NCI-H1694 treated with DMSO at 0.1 percent for 48 hours (cell line): ENCODE measurements at regions not wholly inside any gene's neighbourhood (a gene's known extent, or its start where the extent isn't known, plus 50 kb on each side); places are given as distances from the start of the nearest gene placed in this dataset.
"Not testable (repeated sequence)": the region's sequence is repeated elsewhere in the genome, so short reads cannot be mapped to it uniquely, and the experiment has no call there.

Experiments used
- DNase-seq: peaks from one replicate; lab custom pipeline; 2025; lab: John Stamatoyannopoulos, UW

DNA sequence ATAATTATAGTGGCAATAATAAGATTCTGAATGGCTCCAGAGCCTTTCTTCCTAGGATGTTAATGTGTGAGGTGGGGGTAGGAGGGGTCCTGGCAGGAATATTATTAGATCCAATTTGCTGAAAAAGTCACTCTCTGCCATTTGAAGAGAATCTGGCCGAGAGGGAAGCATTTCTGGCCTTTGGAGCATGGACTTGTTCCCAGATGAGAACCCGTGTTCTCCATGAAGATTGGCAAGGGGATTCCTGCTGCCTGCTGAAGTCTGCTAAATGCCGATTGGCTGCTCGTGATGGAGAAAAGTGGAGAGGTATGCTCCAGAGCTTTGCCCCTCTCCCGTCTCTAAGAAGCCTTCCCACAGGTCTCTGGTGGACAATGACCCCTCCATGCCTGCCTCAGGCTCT is 135.6 kb downstream of the TRIM43 start:
- DNase-seq, result not testable (repeated sequence)

DNA sequence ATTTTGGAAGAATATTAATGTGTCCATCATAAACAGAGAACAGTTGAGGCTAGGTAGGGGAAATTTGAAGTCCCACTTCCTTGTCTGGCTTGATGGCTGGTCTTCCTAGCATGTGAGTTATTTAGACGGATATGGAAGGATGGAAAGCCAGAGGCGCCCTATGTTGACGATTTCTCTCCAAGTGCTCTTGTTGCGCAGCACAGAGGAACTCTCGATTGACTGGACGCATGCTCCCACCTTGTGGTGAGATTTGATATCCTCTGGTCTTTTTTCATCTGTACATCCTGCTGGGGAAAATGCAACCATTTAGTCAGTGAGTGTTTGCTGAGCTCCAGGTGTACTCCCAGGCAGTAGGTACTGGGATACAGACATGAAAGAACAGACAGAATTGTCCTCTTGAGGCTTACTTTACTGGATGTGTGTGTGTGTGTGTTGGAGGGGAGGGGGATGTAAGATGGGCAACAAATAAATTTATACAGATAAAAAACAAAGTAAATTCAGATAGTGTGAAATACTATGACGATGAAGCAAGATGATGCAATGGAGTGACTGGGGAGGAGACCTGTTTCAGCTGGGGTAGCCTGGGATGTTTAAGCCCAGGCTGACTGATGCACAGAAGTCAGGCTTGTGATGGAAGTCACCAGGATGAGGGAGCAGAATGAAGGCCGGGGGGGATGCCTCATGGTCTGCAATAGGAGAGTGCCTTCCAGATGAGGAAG is 137.2 kb downstream of the TRIM43 start:
- peak; percentile 88 for DNase-seq

DNA sequence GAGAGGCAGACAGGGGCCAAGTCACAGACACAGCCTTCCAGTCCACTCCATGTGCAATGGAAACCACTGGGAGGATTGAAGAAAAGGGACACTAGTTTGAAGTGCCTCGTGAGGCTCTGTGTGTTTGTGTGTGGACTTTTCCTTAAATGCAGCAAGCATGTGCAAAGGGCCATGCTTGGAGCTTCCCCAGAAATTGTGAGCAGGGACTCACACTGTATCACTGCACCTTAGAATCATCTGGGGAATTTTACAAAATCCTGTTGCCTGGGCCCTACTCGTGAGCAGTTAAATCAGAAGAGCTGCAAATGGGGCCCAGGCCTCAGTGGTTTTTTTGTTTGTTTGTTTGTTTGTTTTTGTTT is 137.8 kb downstream of the TRIM43 start:
- DNase-seq, result no peak

DNA sequence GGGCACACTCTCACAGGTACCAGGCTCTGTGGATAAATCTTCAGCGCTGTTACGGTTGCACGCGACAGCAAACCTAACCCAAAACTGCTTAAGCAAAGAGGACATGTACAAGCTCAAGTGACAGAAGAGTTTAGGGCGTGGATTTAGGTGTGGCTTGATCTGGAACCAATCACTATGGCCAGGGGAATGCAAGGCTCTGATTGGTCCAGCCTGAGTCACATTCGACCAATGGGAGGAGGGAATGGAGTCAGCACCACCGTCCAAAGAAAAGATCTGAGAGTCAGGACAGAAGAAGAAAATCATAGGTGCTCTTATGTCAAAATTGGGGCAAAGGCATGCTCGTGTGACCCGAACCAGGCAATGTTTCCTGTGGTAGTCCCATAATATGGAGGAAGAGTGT is 139.0 kb downstream of the TRIM43 start:
- DNase-seq, result no peak

DNA sequence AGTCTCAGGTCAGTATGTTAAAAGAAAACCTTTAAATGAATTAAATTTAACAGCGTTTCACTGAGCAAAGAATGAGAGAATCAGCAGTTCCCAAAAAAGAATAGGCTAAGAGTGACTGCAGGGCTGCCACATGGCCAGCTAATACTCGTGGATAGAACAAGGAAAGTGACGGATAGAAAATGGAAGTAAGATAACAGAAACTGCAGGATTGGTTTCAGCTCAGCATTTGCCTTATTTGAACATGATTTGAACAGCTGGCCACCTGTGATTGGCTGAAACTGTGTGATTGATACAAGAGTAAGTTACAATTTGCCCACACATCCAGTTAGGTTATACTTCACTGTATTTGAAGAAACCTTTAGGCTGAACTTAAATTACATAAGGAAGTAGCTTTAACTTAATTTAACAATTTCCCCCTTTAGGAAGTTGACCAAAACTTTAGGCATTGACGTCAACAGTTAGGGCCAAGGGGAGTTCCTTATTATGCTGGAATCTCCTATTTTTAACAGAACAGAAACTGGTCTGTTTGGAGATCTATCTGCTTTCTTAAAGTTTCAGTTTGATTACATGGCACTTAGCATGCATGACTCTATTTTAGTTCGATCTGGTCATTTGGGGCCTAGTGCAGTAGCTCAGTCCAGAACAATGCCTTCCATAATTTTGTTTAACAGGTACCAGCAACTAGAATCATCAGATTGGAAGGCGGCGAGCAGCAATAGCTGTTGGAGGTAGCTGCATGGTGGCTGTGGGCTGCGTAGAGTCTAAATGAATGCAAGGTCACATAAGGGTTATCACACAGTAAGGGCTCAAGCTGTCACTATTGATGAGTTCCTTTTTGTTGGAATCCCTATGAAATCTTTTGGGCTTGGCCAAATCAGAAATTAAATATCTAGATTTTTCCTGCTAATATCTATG is 143.4 kb downstream of the TRIM43 start:
- no peak for DNase-seq

DNA sequence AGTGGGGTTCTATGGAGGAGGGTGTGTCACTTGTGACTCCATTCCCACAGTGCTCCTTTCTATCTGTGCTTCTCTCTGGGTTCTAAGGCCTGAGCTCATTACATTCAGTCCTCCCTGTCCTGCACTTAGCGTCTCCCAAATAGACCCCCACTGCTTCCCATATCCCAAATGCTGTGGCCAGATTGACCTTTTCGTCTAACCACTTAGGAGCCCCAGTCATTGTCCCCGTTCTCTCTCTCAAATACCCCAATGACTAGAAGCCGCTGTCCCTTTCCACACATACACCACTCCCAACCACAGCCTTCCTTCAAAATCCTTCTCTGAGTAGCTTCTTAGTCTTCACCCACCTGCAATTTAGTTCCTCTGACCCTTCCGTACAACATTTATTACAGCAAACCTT is 146.5 kb downstream of the TRIM43 start:
- no peak for DNase-seq

DNA sequence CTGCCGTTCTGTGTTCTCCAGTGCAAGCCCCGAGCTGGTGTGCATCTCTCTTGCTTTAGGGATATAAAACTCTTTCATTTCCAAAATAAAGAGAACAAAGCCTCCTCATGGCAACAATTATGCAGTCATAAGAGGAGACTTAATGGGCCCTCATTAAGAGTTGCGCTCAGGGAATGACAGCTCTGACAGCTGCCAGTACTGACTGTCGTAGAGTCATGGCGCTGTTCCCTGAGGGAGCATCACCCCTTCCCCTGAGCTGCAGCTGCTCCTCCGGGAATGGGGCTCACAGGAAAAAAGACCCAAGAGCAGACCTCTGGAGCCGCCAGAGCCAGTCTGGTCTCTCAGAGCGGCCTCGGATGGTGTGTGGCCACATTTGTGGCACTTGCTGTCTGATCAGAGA is 160.3 kb downstream of the TRIM43 start:
- DNase-seq, result not testable (repeated sequence)

DNA sequence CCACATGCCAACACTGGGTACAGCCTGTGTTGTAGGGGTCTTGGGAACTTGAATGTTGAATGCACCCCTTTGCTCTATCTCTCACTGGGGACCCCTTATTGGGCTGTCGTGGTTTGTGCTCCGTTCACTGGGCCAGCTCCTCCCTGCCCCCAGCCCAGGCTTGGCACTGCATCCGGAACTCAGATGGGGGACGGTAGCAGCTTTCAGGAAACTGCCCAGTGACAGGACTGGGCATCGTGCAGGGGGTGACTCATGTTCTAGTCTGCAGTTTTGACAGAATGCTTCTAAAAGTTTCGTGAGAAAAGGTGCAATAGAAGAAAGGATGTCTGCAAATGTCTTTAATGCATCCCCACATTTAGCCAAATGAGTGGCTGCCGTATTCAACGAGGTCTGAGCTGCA is 162.0 kb downstream of the TRIM43 start:
- not testable (repeated sequence) for DNase-seq

DNA sequence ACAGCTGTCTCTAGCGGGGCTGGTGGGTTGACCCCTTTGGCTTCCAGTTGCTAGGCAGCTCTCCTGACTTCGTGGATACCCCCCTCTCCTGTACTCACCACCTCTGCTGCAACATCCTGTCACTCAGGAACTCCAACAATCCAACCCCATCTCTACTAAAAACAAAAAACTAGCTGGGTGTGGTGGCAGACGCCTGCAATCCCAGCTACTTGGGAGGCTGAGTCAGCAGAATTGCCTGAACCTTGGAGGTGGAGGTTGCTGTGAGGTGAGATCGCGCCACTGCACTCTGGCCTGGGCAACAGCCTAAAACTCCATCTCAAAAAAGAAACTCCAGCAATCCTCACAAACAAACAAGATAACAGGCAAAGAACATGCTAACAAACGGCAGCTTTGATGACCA is 162.4 kb downstream of the TRIM43 start:
- DNase-seq, result not testable (repeated sequence)

DNA sequence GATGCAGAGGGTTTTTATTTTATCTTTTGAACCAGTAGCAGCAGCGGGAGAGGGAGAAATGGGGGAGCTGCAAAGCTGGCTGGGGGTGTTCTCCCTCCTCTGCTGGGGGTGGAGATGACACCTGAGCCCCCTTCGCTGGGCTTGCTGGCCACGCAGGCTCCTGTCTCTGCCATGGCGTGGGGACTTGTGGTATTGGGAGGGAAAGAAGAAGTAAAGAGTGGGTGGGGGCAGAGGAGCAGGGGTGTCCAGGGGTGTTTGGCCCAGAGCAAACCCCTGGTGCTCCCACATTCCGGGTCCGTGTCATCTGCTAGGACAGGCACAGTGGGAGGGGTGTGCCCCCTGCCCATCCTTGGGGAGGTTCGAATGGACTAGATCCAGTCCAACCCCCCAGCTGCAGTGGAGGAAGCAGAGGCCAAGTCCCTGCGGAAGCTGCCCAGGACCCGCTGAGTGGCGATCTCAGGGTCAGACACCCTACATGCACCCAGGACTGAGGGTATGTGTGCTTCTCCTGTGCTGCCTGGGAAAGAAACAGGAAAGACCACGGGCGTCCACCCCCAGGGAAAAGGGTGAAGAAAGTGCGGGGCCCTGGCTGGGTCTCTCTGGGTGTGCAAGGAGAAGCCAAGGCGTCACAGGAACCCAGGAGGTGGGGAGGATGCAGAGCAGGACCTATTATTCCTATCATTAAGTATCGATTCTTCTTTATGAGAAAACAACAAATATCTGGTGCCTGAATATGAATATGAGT is 163.2 kb downstream of the TRIM43 start:
- DNase-seq, result not testable (repeated sequence)

DNA sequence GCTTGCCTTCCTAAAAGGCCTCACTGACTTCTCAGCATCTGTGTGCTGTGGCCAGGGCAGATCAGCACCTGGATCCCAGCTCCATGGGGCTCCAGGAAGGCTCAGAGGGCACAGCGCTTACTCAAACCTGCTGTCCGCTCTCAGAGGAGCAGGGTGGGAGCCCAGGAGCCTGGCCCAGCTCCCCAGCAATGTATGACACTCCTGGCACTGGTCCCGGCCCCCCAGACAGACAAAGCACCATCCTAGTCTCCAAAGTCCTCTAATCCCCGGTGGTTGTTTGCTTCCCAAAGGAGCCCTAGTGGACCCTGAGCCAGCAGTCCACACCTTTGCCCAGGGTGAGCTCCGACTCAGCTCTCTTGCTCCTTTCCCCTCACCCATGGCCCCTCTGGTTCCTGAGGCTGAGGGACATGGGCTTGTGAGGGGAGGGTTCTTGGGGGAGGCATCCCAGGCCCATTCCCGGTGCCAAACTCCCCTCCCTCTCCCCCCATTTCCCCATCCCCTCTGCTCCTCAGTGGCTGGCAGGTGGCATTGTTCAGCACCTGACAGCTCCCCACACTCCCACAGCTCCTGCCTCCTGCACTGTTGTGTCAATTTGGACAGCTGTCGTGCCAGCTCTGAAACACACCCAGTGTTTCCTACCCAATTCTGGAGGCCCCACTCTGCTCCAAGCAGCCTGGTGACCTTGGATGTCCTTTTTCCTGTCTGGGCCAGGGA is 164.3 kb downstream of the TRIM43 start:
- peak; percentile 12 for DNase-seq

DNA sequence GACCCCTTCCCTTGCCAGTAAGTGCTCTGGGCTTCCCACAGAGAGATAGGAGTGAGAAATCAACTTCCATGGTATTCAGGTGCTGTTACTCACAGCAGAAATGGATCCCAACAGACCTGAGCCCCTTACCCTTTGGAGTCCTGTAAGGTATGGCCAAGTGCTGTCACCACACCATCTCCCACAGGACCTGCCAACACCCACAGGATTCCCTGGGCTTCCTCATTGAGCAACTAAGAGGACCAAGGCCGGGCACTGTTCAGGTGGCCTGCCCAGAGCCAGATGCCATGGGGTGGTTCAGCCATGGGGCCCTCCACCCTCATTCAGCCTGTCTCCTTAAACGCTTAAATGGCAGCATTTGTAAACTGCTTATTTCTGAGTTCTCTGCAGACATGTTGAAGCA is 166.2 kb downstream of the TRIM43 start:
- DNase-seq, result no peak

DNA sequence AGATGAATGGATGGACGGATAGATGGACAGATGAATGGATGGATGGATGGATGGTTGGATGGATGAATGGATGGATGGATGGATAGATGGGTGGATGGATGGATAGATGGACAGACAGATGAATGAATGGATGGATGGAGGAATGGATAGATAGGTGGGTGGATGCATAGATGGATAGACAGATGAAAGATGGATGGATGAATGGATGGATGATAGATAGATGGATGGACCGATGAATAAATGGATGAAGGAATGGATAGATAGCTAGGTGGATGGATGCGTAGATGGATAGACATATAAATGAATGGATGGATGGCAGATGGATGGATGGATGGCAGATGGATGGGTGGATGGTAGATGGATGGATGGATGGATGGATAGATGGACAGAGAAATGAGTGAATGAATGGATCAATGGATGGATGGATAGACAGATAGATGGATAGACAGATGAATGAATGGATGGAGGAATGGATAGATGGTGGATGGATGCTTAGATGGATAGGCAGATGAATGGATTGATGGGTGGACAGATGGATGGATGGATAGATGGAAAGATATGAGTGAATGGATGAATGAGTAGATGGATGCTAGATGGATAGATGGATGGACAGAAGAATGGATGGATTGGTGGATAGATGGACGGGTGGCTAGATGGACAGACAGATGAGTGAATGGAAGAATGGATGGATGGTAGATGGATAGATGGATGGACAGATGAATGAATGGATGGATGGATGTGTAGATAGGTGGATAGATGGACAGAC is 167.9 kb downstream of the TRIM43 start:
- DNase-seq, result no peak

DNA sequence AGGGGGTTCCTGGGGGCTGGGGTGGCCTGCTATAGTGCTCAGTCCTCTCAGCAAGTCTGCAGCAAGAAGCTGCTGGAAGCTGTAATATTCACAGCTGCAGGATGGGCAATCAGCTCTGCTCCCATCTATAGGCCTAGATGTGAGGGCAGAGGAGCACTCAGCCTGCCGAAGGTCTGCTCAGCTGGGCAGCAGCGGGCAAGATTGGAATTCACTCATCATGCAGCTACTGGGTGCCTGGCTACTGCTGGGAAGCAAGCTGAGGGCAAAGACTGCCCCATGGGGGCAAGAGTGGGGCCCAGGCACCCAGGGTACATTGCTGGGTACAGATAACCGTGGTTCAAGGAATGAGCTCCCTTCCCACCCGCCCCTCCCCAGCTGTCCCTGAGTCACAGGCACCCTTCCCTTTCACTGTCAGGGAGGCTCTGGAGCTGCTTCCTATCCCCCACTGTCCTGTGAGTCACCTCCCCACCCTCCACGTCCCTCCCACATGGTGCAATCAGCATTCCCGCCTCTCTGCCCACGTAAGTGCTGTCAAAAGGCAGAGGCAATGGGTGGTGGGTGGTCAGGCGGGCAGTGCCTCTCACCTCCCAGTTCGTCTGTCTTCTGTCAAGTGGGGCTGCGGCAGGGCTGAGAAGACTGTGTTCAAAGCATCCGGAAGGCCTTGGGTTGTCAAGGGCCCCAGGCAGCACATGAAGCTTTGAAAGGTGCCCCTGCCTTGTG is 169.2 kb downstream of the TRIM43 start:
- no peak for DNase-seq

DNA sequence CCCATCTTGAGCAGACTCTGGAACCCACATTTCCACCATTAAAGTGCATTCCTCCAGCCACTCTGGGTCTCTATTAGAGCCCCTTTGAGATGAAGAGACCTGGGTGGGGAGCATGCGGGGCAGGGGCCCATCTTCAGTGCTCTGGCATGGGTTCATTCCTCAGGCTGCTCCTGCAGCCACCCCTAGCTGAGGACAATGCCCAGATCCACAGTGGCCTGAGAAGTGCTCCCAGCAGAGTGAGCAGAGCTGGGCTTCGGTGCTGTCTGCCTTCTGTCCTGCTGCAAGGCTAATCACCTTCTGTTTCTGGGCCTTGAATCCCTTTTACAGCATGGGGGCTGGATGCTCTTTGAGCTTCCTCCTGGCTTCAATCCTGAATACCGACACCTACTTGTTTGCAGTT is 169.8 kb downstream of the TRIM43 start:
- no peak for DNase-seq

DNA sequence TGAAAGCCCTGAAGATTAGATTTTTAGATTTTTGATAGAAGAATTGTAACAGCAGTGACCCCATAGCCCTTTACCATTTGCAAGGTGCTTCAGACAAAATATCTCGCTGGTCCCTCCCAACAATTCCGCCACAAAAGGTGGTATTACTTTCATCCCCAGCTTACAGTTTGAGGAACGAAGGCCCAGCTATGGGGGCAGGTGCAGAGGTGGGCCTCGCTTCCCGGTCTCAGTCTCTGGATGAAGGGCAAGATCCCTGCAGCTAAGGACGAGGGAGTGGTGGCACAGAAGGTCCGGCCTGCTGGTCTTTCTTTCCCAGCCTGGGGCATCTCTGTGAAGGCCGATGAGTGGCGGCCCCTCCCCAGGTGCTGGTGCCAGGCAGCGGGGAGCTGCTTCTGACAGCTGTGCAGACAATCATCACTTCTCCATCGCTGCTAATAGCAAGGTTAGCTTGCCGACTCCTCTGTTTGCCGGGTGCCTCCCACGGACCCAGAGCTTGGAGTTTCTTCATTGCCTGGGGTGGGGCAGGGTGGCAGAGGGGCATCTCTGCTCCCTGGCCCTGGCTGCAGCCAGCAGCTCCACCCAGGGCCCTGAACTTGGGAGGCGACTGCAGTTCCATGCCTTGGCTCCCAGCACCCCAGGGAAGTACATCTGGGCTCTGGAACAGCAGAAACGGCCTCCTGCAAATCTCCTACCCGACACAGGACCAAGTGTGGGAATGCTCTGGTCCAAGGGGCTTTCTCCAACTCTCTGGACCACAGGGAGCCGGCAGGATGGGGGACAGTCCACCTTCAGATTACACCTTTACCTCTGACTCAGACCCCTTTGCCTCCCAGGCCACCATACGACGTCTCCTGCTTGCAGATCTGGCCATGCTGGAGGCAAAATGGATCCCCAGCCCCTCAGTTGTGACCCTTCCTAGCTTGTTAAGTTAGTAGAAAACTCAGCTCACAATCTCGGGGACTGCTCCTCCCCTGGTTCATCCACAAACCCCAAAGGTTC is 170.5 kb downstream of the TRIM43 start:
- not testable (repeated sequence) for DNase-seq

DNA sequence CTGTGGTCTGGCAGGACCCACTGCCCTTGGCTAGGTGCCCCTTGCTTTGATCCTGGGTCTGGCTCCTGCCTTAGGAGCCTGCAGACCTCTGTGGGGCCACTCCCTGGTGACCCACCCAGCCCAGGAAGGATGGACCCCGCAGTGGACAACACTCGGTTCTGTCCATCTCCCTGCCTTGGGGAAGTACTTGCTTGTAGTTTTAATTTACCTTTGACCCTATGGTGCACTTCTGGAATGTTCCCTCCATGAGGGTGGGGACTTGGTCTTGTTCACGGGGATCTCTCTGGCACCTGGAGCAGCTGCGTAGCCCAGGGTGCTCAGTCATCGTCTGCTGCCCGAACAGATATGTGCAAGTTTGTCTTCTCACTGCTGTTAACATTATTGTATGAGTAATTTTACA is 171.3 kb downstream of the TRIM43 start:
- DNase-seq, result not testable (repeated sequence)

DNA sequence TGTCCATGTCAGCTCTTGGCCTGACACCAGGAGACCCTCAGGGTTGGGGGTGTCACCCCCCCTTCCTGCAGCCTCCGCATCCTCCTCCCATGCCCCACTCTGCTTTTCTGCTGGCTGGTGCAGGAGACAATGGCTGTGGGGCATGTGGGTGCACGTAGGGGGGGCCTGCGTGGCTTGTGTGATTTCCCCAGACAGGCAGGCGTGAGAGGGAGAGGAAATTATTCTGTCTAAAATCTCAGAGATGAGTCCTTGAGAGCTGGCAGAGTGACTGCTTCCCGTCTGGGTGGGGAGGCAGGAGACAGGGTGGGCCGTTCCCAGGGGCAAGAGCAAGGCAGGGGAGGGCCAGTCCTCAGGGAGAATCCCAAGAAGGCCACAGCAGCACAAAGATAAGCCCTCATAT is 173.2 kb downstream of the TRIM43 start:
- DNase-seq, result not testable (repeated sequence)
